Stimulated activated CD4-positive, alpha-beta T cell treated with anti-CD3 and anti-CD28 coated beads, Interleukin-2, amount 100 ng/mL, for 24 hours (primary cell): ENCODE measurements at regions not wholly inside any gene's neighbourhood (a gene's known extent, or its start where the extent isn't known, plus 50 kb on each side); places are given as distances from the start of the nearest gene placed in this dataset.

Experiments used
- DNase-seq, 2 donors: peaks; one replicate each; pipeline ENCODE4 v3.0.0-alpha.2; 2020

DNA sequence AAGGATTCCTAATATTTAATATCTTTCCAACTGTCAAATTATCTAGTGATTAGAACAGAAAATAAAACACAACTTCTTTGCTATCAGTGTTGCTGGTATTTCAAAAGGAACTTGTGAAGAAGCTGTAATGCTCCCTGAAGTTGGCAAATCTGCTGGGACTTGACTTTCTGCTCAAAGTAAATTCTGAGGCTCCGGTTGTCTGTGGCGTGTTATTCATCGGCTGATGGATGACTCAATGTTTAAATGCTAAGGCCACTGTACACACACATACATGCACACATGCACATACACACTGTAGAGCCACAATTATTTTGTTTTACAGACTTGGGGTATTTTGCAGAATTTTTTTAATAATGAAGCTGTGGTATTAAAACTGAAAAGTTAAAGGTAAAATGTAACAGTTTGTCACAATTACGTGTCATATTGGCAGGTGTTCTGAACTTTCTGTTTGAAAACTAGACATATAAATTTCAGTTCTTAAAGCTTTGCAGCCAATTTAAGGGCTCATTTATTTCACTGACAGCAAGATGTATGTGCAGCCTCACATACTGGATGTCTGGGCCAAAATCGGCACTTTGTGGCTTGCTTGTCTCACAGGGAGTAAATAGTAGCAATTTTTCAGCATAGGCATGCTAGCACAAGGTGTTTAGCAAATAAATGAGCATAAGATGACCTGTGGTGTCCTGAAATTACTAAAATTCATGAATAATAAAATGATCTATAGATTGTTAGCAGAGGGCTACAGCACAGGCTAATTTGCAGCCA lies 1691.7 kb upstream of the PCDH20 start:
- DNase-seq: no peak

DNA sequence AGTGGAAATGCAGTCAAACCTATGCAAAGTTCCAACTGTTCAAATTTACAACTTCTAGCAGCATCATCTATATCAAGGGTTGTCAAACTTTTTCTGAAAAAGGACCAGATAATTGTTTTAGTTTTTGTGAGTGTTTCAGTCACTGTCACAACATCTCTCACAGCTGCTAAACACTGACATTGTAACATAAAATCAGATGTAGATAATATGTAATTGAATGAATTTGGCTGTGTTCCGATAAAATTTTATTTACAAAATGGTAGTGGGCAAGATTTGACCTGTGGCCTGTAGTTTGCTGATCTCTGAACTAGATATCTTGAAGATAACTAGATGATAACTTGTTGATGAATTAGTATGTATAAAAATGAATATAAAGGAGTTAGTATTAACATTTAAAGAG lies 1679.1 kb upstream of the PCDH20 start:
- DNase-seq: no peak

DNA sequence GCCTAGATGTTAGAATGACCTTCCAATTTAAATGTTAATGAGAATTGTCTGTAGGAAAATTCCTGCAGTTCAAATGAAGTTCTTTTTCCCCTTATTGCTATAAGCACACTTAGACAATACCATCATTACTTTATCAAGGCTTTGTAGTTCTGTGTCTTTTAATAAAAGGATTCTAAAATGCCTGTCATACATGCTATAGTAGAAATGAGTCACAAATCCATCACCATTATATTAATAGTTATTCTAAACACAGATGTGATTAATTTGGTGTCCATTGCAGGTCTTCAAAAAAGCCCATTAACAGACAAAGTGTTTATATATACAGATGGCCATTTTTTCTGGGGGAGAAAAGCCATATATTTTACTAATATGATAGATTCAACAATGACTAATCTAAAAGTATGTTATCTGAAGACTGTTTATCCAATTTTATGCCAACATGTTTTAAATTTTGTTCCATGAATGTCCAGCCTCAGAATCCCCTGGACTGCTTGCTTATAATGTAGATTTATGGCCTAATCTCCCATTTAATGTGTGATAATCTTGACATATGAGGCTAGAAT lies 1678.3 kb upstream of the PCDH20 start:
- DNase-seq: no peak

DNA sequence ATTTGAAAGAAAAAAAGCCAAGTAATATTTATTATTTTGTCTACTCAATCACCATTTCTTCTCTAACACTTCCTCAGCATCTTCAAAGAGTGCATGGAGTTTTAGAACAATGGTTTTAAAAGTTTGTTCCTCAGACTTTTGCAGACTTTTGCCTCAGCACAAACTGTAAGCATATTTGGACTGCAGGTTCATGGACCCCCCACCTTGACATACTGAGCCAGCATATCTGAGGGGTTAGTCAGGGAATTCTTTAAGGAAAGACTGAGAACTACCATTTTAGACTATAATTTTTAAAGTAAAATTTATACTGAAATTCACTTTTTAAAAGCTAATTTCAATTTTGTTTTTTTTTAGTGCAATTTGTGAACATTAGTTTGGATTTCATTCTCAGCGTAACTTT lies 1676.8 kb upstream of the PCDH20 start:
- DNase-seq: no peak

DNA sequence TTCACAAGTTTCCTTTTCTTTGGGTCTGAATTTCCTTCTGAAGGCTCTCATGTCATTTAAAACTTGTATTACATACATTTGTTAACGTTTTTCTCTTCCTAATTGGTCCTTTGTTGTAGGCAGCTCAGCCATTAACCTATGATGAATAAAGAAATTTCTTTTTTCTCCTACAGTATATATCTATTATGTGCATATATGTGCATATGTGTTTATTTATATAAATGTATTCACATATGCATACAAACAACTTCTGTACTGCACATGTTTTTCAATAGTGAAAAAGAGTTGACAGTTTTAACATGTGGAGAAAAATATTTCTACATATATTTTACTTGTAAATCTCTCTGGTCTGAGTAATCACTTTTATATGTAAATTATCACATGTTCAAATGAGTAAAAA lies 1674.9 kb upstream of the PCDH20 start:
- no peak for DNase-seq

DNA sequence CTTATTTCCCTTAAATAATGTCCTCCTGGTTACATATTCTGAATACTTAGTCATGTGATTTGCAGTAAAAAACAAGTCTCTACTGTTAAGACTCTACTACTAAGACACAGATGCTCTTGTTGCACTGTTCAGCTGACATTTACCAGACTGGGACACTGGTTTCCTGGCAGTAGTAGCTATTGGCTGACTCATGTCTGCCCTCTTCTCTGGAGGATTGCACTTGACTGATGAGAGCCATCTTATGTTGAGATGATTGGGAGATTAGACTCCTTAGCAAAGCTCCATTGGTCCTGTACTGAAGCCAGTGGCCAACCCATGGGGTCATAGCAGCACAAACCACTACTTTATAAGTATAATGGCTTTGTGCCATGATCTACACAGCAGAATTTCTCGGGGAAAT lies 1672.6 kb upstream of the PCDH20 start:
- no peak for DNase-seq

DNA sequence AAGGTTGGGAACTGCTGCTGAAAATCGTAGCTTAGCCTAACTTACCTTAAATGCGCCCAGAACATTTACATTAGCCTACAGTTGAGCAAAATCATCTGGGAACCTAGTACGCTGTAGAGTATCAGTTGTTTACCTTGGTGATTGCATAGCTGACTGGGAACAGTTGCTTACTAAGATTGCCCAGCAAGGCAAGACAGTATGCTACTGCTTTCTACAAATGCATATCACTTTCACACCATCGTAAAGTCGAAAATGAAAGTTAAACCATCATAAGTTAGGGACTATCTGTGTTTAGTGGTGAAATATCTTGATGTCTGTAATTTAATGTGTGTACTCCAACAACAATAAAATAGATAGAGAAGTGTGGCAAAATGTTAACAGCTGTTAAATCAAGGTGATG lies 1670.6 kb upstream of the PCDH20 start:
- no peak for DNase-seq

DNA sequence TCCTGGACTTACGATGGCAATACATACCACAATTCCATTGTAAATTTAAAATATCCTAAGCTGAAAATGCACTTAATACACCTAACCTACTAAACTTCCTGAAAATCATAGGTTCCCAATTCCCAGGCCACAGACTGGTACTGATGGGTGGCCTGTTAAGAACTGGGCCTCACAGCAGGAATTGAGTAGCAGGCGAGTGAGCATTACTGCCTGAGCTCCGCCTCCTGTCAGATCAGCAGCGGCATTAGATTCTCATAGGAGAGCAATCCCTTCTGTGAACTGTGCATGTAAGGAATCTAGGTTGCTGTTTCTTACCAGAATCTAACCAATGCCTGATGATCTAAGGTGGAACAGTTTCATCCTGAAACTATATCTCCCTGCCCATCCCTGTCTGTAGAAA lies 1670.2 kb upstream of the PCDH20 start:
- no peak for DNase-seq

DNA sequence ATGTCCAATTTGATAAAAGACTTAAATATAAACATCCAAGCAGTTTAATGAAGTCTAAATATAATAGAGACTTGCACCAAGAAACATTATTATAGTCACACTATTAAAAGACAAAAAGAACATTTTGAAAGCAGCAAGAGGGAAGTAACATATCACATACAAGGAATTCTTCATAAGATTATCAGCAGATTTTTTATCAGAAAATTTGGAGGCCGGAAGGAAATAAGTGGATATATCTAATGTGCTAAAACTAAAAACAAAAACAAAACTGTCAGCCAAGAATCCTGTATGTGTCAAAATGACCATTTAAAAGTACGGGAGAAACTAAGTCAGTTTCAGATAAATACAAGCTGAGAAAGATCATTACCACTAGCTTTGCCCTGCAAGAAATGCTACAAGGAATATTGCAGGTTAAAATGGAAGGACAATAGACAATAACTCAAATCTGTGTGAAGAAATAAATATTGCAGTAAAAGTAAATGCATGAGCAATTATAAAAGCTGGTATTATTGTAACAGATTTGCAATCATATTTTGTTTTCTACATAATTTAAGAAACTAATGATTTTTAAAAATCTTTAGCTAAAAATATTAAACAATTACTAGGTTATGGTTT lies 1665.9 kb upstream of the PCDH20 start:
- DNase-seq: no peak

DNA sequence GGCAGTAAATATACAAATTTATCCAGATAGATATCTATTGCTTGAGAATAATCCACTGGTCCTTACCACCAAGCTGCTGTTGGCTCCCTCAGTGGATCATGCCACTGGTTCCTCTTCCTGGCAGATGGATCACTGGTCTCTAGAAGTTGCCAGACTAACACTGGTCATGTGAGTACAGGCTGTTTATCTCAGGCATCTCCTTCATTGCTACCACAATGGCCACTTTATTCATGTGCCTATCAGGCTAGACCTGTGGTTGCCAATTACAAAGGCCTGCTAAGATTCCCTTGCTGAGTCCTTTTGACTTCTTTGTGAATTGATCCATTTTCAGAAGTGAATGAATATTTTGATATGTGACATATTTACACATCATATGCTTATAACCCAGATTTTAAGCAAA lies 1659.5 kb upstream of the PCDH20 start:
- no peak for DNase-seq

DNA sequence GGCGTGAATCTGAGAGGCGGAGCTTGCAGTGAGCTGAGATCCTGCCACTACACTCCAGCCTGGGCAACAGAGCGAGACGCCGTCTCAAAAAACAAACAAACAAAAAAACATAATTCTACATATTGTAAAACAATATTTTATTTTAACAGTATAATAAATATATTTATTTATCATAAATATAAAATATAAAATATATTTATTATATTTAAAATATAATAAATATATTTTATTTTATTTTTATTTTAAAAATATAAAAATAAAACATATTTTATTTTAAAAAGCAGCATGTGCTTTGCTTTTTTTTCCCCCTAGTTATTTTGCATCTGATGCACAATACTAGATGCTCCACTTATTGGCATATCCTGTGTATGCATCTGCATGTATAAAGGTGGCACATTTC lies 1634.6 kb upstream of the PCDH20 start:
- DNase-seq: no peak

DNA sequence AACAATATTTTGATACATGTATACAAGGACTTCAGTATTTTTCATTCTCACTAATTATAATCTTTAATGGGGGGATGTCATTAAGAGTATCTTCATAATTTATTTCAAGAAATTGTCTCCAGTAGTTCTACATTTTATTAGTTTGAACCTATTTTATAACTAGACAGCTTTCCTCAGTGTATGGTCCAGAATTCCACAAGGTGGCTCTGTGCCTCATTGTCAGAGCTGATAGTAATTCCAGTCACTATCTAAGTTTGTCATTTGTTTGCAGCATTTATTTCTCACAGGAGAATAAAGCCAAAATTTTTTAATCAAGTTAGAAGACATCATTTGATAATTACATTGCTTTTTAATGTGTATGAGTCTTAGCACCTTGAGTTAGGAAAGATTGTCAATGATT lies 1633.0 kb upstream of the PCDH20 start:
- no peak for DNase-seq

DNA sequence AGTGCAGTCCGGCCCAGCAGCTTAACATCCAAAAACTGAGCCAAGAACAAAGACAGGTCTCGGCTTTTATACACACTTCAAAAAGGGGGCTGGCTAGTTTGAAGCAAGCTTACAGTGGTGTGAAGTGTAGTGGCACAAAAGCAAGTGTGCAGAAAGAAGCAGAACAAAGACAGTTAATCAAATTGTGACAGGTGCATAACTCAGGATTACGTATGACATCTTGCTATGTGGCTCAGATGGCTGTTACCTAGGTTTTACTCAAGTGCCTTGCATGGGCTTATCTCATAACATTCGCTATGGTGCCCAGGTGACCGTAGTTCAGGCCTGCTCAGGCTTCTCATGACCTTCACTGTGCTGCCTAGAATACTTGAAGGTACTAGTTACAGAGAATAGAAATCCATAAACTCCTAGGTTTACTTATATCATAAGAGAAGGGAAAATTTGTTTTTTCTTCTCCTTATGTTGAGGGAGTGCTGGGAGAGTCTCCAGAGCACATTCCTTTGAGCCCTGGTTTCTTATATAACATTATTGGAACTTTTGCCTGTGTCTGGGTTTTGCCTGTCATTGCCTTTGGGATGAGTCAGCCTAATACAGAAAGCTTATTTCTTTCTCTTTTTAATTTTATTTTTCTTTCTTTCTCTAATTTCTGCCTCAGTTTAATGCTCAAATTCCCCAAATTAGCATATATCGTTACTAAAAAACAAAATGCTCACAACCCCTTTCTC lies 1629.1 kb upstream of the PCDH20 start:
- DNase-seq: no peak

DNA sequence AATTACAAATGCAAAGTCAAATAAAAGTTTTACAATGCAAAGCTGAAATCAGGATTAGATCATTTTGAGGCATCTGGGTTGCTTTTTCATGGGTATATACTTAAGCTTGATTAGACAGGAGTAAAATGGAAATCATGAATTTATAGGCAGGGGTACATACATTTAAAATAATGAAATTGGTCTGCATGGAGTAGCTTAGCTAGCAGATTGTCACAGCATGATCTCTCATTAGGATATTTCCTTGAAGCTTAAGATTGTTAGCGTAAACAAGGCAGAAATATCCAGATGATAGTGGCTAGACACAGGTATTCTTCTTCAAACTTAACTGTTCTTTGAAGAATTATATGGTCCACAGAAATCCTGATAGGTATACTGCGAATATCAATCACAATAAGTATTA lies 1627.0 kb upstream of the PCDH20 start:
- no peak for DNase-seq

DNA sequence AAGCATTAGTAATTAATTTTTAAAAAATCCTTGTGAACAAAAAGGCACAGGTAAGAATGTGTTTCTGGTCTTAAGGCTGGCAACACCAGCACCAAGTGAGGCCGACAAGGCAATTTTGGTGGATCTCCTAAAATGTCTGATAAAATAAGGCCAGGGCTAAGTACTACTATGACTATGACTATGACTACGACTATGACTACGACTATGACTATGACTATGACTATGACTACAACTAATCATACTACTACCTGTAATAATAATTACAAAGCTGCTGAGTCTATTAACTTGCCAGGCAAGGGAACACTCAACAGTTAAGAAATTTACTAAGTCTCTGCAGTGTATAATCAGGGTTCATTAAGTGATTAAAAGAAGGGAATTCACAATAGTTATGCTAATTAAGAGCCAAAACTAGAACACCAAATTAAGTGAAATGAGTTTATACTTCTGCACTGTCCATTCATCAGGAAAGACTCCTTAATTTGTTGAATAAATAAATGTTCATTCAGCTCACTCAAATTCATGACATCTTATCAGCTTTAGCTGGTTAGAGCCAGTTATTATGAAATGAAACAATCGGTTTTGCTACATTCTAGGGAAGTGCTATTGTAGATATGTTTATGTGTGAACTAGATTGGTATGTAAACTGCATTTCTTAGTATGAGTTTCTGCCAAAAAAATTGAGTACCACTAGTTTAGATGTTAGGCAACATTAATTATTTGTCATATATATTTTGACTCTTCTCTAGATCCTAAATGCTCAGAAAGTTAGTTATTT lies 1626.2 kb upstream of the PCDH20 start:
- DNase-seq: no peak

DNA sequence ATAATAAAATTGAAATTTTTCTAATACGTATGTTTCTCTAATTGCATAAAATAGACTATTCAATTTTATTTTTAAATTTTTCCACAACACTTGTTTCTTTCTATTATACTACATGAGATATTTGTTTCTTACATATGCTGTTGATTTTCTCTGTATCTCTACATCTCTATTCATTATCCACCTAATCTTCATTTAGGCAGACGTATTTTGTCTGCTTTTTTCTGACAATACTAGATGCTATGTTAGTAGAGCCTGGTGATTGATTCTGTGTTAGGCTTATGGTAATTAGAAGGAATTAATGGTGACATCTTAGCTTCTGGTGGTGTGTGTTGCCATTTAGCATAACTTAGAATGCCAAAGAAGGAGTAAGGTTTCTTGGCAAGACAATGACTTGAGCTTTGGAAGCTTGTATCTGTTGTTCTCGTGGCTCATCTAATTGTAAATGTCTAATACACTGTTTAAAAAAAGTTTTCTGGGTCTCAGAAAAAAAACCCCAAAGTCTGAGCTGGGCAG lies 1610.7 kb upstream of the PCDH20 start:
- no peak for DNase-seq

DNA sequence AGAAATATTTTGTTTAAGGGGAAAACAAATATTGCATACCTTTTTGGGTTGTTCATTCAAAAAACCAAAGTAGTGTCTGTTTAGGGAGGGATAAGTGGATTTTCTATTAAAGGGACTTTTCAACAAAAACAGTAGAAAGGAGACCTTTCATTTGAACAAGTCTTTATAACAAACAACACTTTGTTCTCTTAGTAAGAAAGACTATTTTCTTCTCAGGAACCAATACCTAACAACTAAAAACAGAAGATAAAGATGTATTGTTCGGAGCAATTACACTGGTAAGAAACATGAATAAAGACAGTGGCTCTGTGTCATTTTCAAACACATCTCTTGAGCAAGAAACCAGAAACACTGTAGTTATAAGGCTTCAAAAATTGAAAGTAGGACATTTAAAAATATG lies 1610.1 kb upstream of the PCDH20 start:
- DNase-seq: no peak

DNA sequence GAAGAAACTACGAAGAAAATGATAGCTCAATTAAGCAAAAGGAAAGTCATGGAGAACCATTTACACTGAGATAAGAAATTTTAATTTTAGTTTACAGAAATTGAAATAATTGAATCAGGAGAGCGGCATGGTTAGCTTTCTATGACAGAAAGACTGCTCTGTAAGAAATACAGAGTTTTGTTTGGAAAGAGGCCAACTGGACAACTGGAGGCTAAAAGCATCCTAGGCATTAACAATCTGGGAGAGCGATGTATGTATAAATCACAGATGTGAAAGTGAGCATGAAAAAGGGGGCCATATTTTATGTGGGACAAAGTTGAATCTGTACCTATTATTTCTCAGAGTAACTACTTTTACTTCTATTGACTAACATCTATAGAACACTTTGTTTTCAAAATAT lies 1608.8 kb upstream of the PCDH20 start:
- DNase-seq: no peak

DNA sequence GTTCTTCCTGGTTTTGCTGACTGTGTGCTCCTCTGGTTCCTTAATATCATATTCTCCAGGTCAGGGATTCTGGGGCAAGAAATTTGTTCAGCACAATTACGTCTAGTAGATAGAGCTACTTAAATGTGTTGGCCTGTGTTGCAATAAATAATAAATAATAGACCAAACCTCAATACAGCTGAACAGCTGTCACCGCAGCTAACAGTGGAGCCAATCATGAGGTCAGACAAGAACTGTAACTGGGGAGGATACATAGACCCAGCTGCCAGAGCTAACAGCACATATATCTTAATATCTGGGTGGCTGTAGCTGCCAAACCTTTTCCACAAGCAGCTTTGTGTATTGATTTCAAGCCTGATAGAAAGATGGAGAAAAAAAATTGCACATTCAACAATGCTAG lies 1596.3 kb upstream of the PCDH20 start:
- no peak for DNase-seq

DNA sequence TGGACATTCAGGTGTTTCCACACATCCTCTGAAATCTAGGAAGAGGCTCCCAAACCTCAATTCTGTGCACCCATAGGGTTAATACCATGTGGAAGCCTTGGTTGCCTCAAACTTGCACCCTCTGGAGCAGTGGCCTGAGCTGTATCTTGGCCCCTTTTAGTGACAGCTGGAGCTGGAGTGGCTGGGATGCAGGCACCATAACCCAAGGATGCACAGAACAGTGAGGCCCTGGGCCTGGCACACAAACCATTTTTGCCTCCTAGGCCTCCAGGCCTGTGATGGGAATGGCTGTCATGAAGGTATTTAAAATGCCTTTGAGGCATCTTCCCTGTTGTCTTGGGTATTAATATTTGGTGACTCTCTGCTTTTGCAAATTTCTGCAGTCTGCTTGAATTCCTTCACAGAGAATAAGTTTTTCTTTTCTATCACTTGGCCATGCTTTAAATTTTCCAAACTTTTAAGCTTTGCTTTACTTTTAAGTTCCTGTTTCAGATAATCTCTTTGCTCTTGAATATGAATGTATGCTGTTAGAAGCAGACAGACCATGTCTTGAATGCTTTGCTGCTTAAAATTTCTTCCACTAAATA lies 1594.5 kb upstream of the PCDH20 start:
- no peak for DNase-seq

DNA sequence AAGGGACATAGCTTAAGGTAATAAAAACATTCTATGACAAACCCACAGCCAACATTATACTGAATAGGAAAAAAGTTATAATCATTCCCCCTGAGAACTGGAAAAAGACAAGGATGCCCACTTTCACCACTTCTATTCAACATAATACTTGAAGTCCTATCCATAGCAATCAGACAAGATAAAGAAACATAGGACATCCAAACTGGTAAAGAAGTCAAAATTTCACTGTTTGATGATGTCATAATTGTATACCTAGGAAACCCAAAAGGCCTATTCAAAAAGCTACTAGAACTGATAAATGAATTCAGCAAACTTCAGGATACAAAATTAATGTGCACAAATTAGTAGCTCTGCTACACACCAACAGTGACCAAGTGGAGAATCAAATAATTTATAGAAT lies 1590.0 kb upstream of the PCDH20 start:
- DNase-seq: no peak

DNA sequence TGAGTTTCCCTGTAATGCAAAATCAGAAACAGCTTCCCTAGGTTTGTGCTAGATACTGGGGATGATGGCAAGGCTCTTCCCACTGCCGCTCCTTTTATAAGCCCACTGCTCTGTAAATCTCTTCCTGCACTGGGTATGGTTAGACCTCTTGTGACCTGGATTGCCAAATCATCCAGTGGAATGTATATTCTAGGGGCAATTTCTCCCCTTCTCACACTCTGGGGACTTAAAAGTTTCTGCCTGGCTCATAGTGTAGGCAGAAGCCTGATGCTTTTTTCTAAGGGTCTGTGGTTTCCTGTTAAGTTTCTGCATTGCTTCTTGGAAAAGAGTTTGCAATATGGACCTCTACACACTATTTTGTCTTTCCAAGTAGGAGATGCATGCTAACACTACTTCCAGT lies 1582.0 kb upstream of the PCDH20 start:
- no peak for DNase-seq
